HG03354 (cell line): ENCODE measurements at regions not wholly inside any gene's neighbourhood (a gene's known extent, or its start where the extent isn't known, plus 50 kb on each side); places are given as distances from the start of the nearest gene placed in this dataset.

Source experiments
- ATAC-seq: cut with Tn5 transposase; IDR thresholded peaks from one replicate; pipeline ENCODE4 v1.9.1; 2021; ENCODE audit warnings: mild to moderate bottlenecking; ENCODE audit not compliant: unreplicated experiment, poor library complexity, severe bottlenecking

GRCh38 chr4:111788099-111788498, 357.2 kb upstream of the FAM241A start:
- ATAC-seq = no peak

GRCh38 chr4:111789901-111790640, 355.2 kb upstream of the FAM241A start:
- ATAC-seq = no peak

GRCh38 chr4:111792632-111793031, 352.6 kb upstream of the FAM241A start:
- no peak for ATAC-seq

GRCh38 chr4:111793433-111794091, 351.7 kb upstream of the FAM241A start:
- ATAC-seq = no peak

GRCh38 chr4:111797455-111798163, 347.6 kb upstream of the FAM241A start:
- no peak for ATAC-seq

GRCh38 chr4:111798840-111799239, 346.4 kb upstream of the FAM241A start:
- ATAC-seq = no peak

GRCh38 chr4:111800551-111800950, 344.7 kb upstream of the FAM241A start:
- ATAC-seq = no peak

GRCh38 chr4:111802191-111802590, 343.1 kb upstream of the FAM241A start:
- ATAC-seq = no peak

GRCh38 chr4:111806331-111806730, 338.9 kb upstream of the FAM241A start:
- no peak for ATAC-seq

- ATAC-seq = no peak
Observed at GRCh38 chr4:111807576-111807975, 337.7 kb upstream of the FAM241A start.

- no peak for ATAC-seq
Observed at GRCh38 chr4:111808174-111808573, 337.1 kb upstream of the FAM241A start.

GRCh38 chr4:111811661-111812060, 333.6 kb upstream of the FAM241A start:
- ATAC-seq = no peak

GRCh38 chr4:111812114-111812513, 333.1 kb upstream of the FAM241A start:
- no peak for ATAC-seq

GRCh38 chr4:111812760-111813159, 332.5 kb upstream of the FAM241A start:
- ATAC-seq = no peak

GRCh38 chr4:111813555-111814140, 331.6 kb upstream of the FAM241A start:
- ATAC-seq = no peak

GRCh38 chr4:111814961-111815360, 330.3 kb upstream of the FAM241A start:
- no peak for ATAC-seq

GRCh38 chr4:111821342-111821741, 323.9 kb upstream of the FAM241A start:
- no peak for ATAC-seq

GRCh38 chr4:111836601-111837000, 308.7 kb upstream of the FAM241A start:
- ATAC-seq = no peak

- ATAC-seq = no peak
Observed at GRCh38 chr4:111837761-111838160, 307.5 kb upstream of the FAM241A start.

- ATAC-seq = peak; percentile 67
Observed at GRCh38 chr4:111838406-111838930, 306.8 kb upstream of the FAM241A start.
